HEK293T (cell line): ENCODE measurements at regions not wholly inside any gene's neighbourhood (a gene's known extent, or its start where the extent isn't known, plus 50 kb on each side); places are given as distances from the start of the nearest gene placed in this dataset.

Experiments
- BHLHE40 ChIP-seq: fragments of 450-650 bp; IDR thresholded peaks from 2 replicates; pipeline ENCODE4 v1.6.1; 2016; ENCODE audit warnings: mild to moderate bottlenecking, moderate library complexity, borderline replicate concordance
- CTBP1 ChIP-seq: fragments of 450-650 bp; IDR thresholded peaks from 2 replicates; pipeline ENCODE4 v1.6.1; 2016; ENCODE audit warnings: borderline replicate concordance
- FOXM1 ChIP-seq: fragments of 450-650 bp; IDR thresholded peaks from 2 replicates; pipeline ENCODE4 v1.6.1; 2017; ENCODE audit warnings: mild to moderate bottlenecking, borderline replicate concordance
- HDGF ChIP-seq: fragments of 450-650 bp; IDR thresholded peaks from 2 replicates; pipeline ENCODE4 v1.6.1; 2017; ENCODE audit warnings: antibody characterized with exemption, borderline replicate concordance

DNA sequence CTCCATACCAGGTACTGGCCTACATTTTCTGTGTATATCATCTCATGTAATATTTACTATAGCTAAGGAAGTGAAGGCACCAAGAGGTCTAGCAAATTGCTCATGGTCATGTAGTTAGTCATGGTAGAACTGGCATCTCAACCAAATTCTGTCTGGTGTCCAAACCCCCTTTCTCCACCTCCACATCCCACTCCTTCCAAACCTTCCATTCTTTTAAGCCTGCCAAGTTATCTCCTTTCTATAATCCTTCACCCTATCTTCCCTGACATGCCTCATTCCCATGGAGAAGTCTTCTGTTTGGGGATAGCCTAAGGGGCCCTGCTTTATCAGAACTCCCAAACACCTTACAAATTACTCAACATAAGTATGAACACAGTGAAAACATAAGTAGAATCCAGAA, 196.2 kb upstream of the HMGA2 start:
- TF ChIP-seq HDGF (no peak), FOXM1 (no peak), BHLHE40 (no peak), CTBP1 (no peak)
